Mucosa of descending colon (tissue), 3 donors: ENCODE measurements at regions not wholly inside any gene's neighbourhood (a gene's known extent, or its start where the extent isn't known, plus 50 kb on each side); places are given as distances from the start of the nearest gene placed in this dataset.

Experiments
- ATAC-seq: fragments of 200-7000 bp; cut with Tn5 transposase; one replicate; pipeline ENCODE4 v1.9.1; 2020; ENCODE audit warnings: mild to moderate bottlenecking, moderate library complexity
- DNase-seq, 3 donors: peaks; one replicate each; pipeline ENCODE4 v3.0.0-alpha.2; 2020
- H3K36me3 ChIP-seq: fragments of 200-600 bp; one replicate; pipeline ENCODE4 v1.8.0; 2021; ENCODE audit warnings: low read depth, mild to moderate bottlenecking
- H3K4me1 ChIP-seq: fragments of 200-600 bp; one replicate; pipeline ENCODE4 v1.8.0; 2021; ENCODE audit warnings: low read depth, mild to moderate bottlenecking
- H3K4me3 ChIP-seq: fragments of 200-600 bp; one replicate; pipeline ENCODE4 v1.8.0; 2021; ENCODE audit warnings: mild to moderate bottlenecking
- H3K9me3 ChIP-seq: fragments of 200-600 bp; one replicate; pipeline ENCODE4 v1.8.0; 2021; ENCODE audit warnings: mild to moderate bottlenecking
- intact Hi-C, 2 donors: fragments of 100-400 bp; cut with DNase I in 1 of 2; cut with micrococcal nuclease in 1 of 2; formaldehyde crosslinking; loops; one replicate each; pipeline versions ENCODE4 v1.11.0 to v1.11.1; 2022; cut with DNase I, micrococcal nuclease
- TF ChIP-seq, protein P1 (sequence below): fragments of 200-600 bp; IDR thresholded peaks from one replicate; pipeline ENCODE4 v1.8.0; 2022; ENCODE audit warnings: antibody characterized with exemption, mild to moderate bottlenecking
- donor health status: DM: no; HTN: no; CAD: no; lungs with moderate emphysema.
- donor health status: DM: no; HTN: no; CAD: no.
- donor health status: DM: no; HTN: yes; CAD: no.

GRCh38 chr7:72466797-72467196 lies 54.7 kb upstream of the CALN1 start:
- Histone ChIP-seq H3K4me3 (no peak overlapping the region), H3K36me3 (no peaks in the 10 kb centered on the region), H3K9me3 (no peaks in the 10 kb centered on the region), H3K4me1 (no peaks in the 10 kb centered on the region)
- no peak for DNase-seq
- ATAC-seq, result no peak
- intact Hi-C loops, result no loop called here
- TF ChIP-seq, protein P1, sequence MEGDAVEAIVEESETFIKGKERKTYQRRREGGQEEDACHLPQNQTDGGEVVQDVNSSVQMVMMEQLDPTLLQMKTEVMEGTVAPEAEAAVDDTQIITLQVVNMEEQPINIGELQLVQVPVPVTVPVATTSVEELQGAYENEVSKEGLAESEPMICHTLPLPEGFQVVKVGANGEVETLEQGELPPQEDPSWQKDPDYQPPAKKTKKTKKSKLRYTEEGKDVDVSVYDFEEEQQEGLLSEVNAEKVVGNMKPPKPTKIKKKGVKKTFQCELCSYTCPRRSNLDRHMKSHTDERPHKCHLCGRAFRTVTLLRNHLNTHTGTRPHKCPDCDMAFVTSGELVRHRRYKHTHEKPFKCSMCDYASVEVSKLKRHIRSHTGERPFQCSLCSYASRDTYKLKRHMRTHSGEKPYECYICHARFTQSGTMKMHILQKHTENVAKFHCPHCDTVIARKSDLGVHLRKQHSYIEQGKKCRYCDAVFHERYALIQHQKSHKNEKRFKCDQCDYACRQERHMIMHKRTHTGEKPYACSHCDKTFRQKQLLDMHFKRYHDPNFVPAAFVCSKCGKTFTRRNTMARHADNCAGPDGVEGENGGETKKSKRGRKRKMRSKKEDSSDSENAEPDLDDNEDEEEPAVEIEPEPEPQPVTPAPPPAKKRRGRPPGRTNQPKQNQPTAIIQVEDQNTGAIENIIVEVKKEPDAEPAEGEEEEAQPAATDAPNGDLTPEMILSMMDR, result no peak

GRCh38 chr7:72465521-72465920 lies 53.4 kb upstream of the CALN1 start:
- Histone ChIP-seq H3K36me3 (no peaks in the 10 kb centered on the region), H3K4me1 (no peaks in the 10 kb centered on the region), H3K9me3 (no peaks in the 10 kb centered on the region), H3K4me3 (no peak overlapping the region)
- TF ChIP-seq, protein P1, result no peak
- intact Hi-C loops, result no loop called here
- ATAC-seq (no peak), DNase-seq (no peak)

- TF ChIP-seq, protein P1, result no peak
- H3K4me3 ChIP-seq, result no peak overlapping the region
- no peaks in the 10 kb centered on the region for H3K36me3 ChIP-seq
- no peaks in the 10 kb centered on the region for H3K4me1 ChIP-seq
- no peaks in the 10 kb centered on the region for H3K9me3 ChIP-seq
- DNase-seq (no peak), ATAC-seq (no peak)
- intact Hi-C loops, result no loop called here
Measured at GRCh38 chr7:72462311-72462710, 50.2 kb upstream of the CALN1 start.
